ENCODE measurements at regions not wholly inside any gene's neighbourhood (a gene's known extent, or its start where the extent isn't known, plus 50 kb on each side); places are given as distances from the start of the nearest gene placed in this dataset.

DNA sequence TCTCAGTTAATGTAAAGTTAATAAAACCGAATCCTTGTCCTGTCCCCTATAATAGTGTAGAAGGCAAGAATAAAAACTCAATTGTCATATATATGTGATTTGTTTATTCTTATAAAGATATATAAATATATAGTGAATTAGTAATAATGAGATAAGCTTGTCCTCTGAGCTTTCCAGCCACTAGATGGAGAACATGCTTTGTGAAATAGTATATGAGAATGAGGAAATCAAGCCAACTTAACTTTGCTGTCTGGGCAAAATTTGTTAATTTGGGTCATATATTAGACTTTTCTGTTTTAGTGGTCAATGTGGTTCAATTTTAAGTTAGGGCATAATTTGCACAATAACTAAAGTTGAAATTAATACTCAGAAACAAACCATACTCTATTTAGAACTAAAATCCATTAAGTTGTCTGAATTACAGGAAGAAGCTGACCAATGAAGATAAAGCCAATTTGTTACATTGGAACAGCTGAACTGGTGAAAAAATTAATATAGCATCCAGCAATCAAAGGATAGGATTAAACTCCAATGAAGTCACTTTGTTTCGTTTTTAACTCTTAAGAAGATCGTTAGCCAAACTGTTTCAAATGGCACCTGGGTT is 595.0 kb downstream of the ARL4A start:
- TF ChIP-seq EP300 (IDR thresholded peaks at IDR 0.05) (no peak), POLR2A (IDR thresholded peaks at IDR 0.05) (no peak), POLR2AphosphoS5 (IDR thresholded peaks at IDR 0.05) (no peak)
- TF ChIP-seq, protein P1, sequence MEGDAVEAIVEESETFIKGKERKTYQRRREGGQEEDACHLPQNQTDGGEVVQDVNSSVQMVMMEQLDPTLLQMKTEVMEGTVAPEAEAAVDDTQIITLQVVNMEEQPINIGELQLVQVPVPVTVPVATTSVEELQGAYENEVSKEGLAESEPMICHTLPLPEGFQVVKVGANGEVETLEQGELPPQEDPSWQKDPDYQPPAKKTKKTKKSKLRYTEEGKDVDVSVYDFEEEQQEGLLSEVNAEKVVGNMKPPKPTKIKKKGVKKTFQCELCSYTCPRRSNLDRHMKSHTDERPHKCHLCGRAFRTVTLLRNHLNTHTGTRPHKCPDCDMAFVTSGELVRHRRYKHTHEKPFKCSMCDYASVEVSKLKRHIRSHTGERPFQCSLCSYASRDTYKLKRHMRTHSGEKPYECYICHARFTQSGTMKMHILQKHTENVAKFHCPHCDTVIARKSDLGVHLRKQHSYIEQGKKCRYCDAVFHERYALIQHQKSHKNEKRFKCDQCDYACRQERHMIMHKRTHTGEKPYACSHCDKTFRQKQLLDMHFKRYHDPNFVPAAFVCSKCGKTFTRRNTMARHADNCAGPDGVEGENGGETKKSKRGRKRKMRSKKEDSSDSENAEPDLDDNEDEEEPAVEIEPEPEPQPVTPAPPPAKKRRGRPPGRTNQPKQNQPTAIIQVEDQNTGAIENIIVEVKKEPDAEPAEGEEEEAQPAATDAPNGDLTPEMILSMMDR (IDR thresholded peaks at IDR 0.05): peak in 1 of 4 experiments; percentile 29
